ENCODE measurements at regions not wholly inside any gene's neighbourhood (a gene's known extent, or its start where the extent isn't known, plus 50 kb on each side); places are given as distances from the start of the nearest gene placed in this dataset.

DNA sequence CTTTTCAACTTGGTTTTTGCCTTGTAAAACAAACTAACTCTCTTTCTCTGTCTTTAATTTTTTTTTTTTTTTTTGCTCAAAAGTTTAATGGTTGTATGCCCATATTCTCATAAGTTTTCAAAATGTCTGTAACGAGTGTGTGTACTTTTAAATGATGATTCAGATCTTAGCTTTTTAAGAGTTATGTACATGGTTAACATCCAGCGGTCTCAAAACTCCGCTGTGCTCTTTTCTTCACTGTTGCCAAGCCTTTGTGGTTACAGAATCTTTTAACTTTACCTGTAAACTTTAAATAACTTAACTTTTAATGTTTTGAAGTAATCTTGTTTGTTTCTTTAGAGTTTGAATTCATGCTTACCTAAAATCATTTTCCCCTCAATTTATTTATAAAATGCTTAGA lies 133.0 kb downstream of the SAMD5 start:
- Histone ChIP-seq H3K4me3 (ENCODE audit: low read length) (no peak overlapping the region), H3F3A (ENCODE audit: low read length, unreplicated experiment) (no peaks in the 10 kb centered on the region), H3K36me3 (ENCODE audit: low read depth, low read length) (no peaks in the 10 kb centered on the region), H3K9ac (ENCODE audit: low read length) (no peak overlapping the region), H3K9me3 (ENCODE audit: low read length) (no peaks in the 10 kb centered on the region), H3K27me3 (ENCODE audit: low read length) (no peaks in the 10 kb centered on the region), H3K79me2 (ENCODE audit: low read length) (no peaks in the 10 kb centered on the region), H3K4me2 (ENCODE audit: low read length) (peak overlapping the region; percentile 50; the same call in 1 of the 2 replicates), H4K20me1 (ENCODE audit: low read length) (no peaks in the 10 kb centered on the region), H2AFZ (ENCODE audit: low read length) (no peak overlapping the region), H3K27ac (ENCODE audit: low read length) (peak overlapping the region; percentile 46), H3K4me1 (ENCODE audit: insufficient read depth, low read length) (peaks cover 16% of the 10 kb centered on the region), H3K9me2 (replicated peaks; ENCODE audit: low read length) (no peaks in the 10 kb centered on the region)
- intact Hi-C loops (cut with micrococcal nuclease), result loop anchor here (5.0 kb wide), 1 partner anchor 506 kb away; no protein-coding TSS in a partner anchor
- DNase-seq (peak; percentile 11), ATAC-seq (peak; percentile 38)
- CTCF ChIA-PET, result no interaction called here
- POLR2A ChIA-PET (ENCODE audit: unreplicated experiment), result no interaction called here
- no TSS peak for BruUV-seq (replicated peaks)
- TF ChIP-seq, protein P1, sequence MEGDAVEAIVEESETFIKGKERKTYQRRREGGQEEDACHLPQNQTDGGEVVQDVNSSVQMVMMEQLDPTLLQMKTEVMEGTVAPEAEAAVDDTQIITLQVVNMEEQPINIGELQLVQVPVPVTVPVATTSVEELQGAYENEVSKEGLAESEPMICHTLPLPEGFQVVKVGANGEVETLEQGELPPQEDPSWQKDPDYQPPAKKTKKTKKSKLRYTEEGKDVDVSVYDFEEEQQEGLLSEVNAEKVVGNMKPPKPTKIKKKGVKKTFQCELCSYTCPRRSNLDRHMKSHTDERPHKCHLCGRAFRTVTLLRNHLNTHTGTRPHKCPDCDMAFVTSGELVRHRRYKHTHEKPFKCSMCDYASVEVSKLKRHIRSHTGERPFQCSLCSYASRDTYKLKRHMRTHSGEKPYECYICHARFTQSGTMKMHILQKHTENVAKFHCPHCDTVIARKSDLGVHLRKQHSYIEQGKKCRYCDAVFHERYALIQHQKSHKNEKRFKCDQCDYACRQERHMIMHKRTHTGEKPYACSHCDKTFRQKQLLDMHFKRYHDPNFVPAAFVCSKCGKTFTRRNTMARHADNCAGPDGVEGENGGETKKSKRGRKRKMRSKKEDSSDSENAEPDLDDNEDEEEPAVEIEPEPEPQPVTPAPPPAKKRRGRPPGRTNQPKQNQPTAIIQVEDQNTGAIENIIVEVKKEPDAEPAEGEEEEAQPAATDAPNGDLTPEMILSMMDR (conservative IDR thresholded peaks at IDR 0.05; ENCODE audit: low read depth, low read length), result no peak
- TF ChIP-seq EZH2phosphoT487 (IDR thresholded peaks at IDR 0.05; ENCODE audit: borderline replicate concordance, low read length) (no peak), EZH2 (IDR thresholded peaks at IDR 0.05; ENCODE audit: low read length, unreplicated experiment) (no peak)

DNA sequence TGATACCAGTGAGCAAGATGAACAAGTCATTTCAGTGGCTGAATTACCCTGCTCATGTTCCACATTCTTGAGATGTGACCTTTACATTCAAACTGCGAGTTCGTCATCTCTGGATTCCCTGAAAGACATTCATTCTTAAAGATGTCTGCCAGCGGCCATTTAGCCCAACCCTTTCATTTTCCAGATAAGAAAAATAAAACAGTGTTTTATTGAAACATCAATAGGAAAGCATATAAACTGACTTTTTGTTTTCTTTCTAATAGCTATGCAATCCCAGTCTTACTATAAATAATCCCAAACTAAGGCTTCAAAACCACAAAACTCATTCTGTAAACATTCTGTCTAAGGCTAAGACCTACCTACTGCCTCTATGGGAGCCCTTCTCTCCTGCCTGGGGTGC lies 134.0 kb downstream of the SAMD5 start:
- CTCF ChIA-PET, result no interaction called here
- BruUV-seq (replicated peaks), result no TSS peak
- Histone ChIP-seq H3K4me3 (ENCODE audit: low read length) (no peak overlapping the region; the same call in 1 of the 2 replicates), H3F3A (ENCODE audit: low read length, unreplicated experiment) (no peaks in the 10 kb centered on the region), H3K27me3 (ENCODE audit: low read length) (no peaks in the 10 kb centered on the region), H3K9me2 (replicated peaks; ENCODE audit: low read length) (no peaks in the 10 kb centered on the region), H3K79me2 (ENCODE audit: low read length) (no peaks in the 10 kb centered on the region), H3K4me2 (ENCODE audit: low read length) (peak overlapping the region; percentile 55), H2AFZ (ENCODE audit: low read length) (peak overlapping the region; percentile 49; the same call in 1 of the 2 replicates), H4K20me1 (ENCODE audit: low read length) (no peaks in the 10 kb centered on the region), H3K36me3 (ENCODE audit: low read depth, low read length) (no peaks in the 10 kb centered on the region), H3K27ac (ENCODE audit: low read length) (peak overlapping the region; percentile 46), H3K9me3 (ENCODE audit: low read length) (no peaks in the 10 kb centered on the region), H3K9ac (ENCODE audit: low read length) (no peak overlapping the region), H3K4me1 (ENCODE audit: insufficient read depth, low read length) (peaks cover 16% of the 10 kb centered on the region)
- TF ChIP-seq EZH2phosphoT487 (IDR thresholded peaks at IDR 0.05; ENCODE audit: borderline replicate concordance, low read length) (no peak), EZH2 (IDR thresholded peaks at IDR 0.05; ENCODE audit: low read length, unreplicated experiment) (no peak)
- TF ChIP-seq, protein P1 (conservative IDR thresholded peaks at IDR 0.05; ENCODE audit: low read depth, low read length), result no peak
- peak; percentile 68 for DNase-seq
- ATAC-seq, result peak; percentile 87
- intact Hi-C loops (cut with micrococcal nuclease), result loop anchor here (1.0 to 5.0 kb wide), 3 partner anchors 63 to 505 kb away; partner anchors contain the start of gene SAMD5
- POLR2A ChIA-PET (ENCODE audit: unreplicated experiment), result no interaction called here

DNA sequence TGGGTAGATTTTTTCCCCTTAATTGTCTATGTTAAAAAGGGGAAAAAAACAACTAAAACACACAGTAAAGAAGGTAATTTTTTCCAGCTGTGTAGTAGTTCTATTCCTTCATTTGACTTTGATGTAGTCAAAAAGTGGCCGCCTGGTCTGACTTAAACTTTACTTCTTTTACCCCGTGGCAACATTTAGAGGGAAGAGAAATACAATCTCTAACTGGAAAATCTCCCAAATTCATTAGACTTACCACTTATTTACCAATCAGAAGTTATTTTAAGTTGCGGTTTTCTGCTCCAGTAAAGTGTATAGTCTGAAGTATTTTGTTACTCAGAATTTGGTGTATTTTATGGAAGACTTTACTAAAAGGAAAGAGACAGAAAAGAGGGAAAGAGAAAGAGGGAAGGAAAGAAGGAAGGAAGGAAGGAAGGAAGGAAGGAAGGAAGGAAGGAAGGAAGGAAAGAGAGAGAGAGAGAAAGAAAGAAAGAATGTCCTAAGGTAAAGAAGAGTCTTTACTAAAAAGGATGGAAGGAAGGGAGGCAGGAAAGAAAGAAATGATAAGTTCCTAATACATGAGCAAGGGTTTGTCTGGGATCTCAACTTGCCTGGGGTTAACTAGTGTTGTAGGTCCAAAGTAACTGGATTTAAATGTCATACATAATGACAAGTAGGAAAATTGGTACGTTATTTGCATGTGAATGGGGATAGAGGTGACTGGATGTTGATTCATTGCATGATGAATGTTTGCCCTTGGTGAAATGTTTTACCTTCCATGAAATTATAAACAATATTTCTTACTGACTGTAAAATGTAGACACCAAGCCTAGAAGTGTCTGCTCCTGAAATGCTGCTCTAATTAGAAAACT lies 135.1 kb downstream of the SAMD5 start:
- Histone ChIP-seq H2AFZ (ENCODE audit: low read length) (no peak overlapping the region), H3K9ac (ENCODE audit: low read length) (no peak overlapping the region), H3K9me3 (ENCODE audit: low read length) (no peaks in the 10 kb centered on the region), H4K20me1 (ENCODE audit: low read length) (no peaks in the 10 kb centered on the region), H3K4me1 (ENCODE audit: insufficient read depth, low read length) (peaks cover 16% of the 10 kb centered on the region), H3K9me2 (replicated peaks; ENCODE audit: low read length) (no peaks in the 10 kb centered on the region), H3K4me2 (ENCODE audit: low read length) (no peak overlapping the region), H3K79me2 (ENCODE audit: low read length) (no peaks in the 10 kb centered on the region), H3K36me3 (ENCODE audit: low read depth, low read length) (no peaks in the 10 kb centered on the region), H3F3A (ENCODE audit: low read length, unreplicated experiment) (no peaks in the 10 kb centered on the region), H3K27ac (ENCODE audit: low read length) (no peak overlapping the region), H3K4me3 (ENCODE audit: low read length) (no peak overlapping the region), H3K27me3 (ENCODE audit: low read length) (no peaks in the 10 kb centered on the region)
- DNase-seq (peak; percentile 30), ATAC-seq (peak; percentile 28; the same call in 1 of the 2 replicates)
- ChIA-PET CTCF (no interaction called here), POLR2A (ENCODE audit: unreplicated experiment) (no interaction called here)
- intact Hi-C loops (cut with micrococcal nuclease), result loop anchor here (2.0 to 5.0 kb wide), 2 partner anchors 135 to 504 kb away; partner anchors contain the start of gene SAMD5
- no peak for TF ChIP-seq EZH2 (IDR thresholded peaks at IDR 0.05; ENCODE audit: low read length, unreplicated experiment)
- BruUV-seq (replicated peaks), result no TSS peak

All from PC-3 (cell line).